ENCODE measurements at regions not wholly inside any gene's neighbourhood (a gene's known extent, or its start where the extent isn't known, plus 50 kb on each side); places are given as distances from the start of the nearest gene placed in this dataset.

DNA sequence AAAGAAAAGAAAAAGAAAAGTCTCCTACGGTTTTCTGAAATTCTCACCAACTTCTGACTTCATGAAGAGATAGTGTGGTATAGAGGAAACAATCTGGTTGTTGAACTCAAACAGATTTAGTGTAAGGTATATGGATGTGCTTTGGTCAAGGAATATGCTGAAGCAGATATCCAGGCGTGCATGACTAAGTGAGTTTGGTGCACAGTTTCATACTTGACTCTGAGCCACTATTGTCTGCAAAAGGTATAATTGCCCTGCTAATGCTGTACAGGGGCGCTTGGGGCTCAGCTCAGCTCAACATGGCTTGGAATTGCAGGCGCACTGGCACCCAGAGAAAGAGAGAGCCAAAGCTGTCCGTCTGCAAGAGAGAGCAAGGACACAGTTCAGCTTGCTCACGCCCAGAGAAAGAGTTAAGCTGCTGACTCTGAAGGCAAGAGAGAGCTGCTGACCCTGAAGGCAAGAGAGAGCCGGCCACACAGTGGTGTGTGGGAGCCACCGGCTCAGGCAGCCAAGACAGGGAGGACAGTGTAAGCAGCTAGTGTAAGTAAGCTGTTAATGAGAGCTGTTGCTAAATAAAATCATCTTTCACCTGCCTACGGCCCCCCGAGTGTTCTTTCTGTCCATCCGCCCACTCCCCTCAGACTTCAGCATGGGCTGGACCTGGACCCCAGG is 66.4 kb upstream of the SLC38A4 start:
- no peak overlapping the region for H3K4me3 ChIP-seq (ENCODE audit: low read depth, low read length)
- no peak for DNase-seq (ENCODE audit: low read depth)
- TF ChIP-seq POLR2A (IDR thresholded peaks at IDR 0.05; ENCODE audit: extremely low read depth, insufficient read length) = no peak
- TF ChIP-seq, protein P1, sequence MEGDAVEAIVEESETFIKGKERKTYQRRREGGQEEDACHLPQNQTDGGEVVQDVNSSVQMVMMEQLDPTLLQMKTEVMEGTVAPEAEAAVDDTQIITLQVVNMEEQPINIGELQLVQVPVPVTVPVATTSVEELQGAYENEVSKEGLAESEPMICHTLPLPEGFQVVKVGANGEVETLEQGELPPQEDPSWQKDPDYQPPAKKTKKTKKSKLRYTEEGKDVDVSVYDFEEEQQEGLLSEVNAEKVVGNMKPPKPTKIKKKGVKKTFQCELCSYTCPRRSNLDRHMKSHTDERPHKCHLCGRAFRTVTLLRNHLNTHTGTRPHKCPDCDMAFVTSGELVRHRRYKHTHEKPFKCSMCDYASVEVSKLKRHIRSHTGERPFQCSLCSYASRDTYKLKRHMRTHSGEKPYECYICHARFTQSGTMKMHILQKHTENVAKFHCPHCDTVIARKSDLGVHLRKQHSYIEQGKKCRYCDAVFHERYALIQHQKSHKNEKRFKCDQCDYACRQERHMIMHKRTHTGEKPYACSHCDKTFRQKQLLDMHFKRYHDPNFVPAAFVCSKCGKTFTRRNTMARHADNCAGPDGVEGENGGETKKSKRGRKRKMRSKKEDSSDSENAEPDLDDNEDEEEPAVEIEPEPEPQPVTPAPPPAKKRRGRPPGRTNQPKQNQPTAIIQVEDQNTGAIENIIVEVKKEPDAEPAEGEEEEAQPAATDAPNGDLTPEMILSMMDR (IDR thresholded peaks at IDR 0.05; ENCODE audit: low read depth, low read length) = no peak
- TF ChIP-seq, protein P2, sequence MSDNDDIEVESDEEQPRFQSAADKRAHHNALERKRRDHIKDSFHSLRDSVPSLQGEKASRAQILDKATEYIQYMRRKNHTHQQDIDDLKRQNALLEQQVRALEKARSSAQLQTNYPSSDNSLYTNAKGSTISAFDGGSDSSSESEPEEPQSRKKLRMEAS (IDR thresholded peaks at IDR 0.05; ENCODE audit: low read depth, low read length) = no peak

DNA sequence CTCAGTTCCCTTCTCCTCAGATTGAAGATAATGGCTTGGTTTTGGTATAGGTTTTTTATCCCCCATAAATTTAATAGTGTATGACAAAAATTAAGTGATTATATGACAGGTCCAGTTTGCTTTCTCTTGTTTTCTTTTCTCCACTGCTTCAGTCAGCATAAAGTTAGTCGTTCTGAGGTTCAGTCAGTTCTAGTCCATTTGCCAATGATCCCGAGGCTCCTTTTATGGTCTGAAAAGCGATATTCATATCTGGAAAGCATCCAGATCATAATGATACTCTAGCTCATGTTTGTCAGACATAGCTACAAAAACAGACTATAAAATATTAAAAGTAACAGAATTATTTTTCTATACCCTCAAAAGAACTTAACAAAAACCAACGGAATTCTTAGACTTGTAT is 67.1 kb upstream of the SLC38A4 start:
- TF ChIP-seq, protein P2 (IDR thresholded peaks at IDR 0.05; ENCODE audit: low read depth, low read length) = no peak
- TF ChIP-seq, protein P1 (IDR thresholded peaks at IDR 0.05; ENCODE audit: low read depth, low read length) = no peak
- TF ChIP-seq MYC (IDR thresholded peaks at IDR 0.05; ENCODE audit: low read depth, low read length) (no peak), POLR2A (IDR thresholded peaks at IDR 0.05; ENCODE audit: extremely low read depth, insufficient read length) (no peak)
- no peak for DNase-seq (ENCODE audit: low read depth)
- H3K4me3 ChIP-seq (ENCODE audit: low read depth, low read length) = no peak overlapping the region

DNA sequence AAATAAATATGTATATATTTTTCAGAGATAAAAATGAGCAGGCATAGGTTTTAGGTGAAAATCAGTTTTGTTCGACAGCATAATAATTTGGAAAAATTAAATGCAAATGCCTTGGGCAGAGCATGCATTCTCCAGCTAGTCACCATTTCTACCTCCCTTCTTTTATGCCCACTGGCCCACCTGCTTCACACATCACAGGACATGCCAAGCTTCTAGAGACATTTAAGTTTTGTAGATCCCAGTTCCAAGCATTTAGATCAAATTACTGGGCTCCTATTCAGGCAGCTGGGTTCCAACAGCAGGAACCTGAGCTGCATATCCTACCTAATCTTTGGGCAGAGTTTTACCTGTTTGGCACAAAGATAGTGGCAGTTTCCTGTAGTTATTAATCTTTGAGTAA is 67.6 kb upstream of the SLC38A4 start:
- H3K4me3 ChIP-seq (ENCODE audit: low read depth, low read length) = no peak overlapping the region
- TF ChIP-seq, protein P2 (IDR thresholded peaks at IDR 0.05; ENCODE audit: low read depth, low read length) = no peak
- TF ChIP-seq MYC (IDR thresholded peaks at IDR 0.05; ENCODE audit: low read depth, low read length) = no peak
- TF ChIP-seq POLR2A (IDR thresholded peaks at IDR 0.05; ENCODE audit: extremely low read depth, insufficient read length) = no peak
- TF ChIP-seq, protein P1 (IDR thresholded peaks at IDR 0.05; ENCODE audit: low read depth, low read length) = no peak
- DNase-seq (ENCODE audit: low read depth) = no peak

DNA sequence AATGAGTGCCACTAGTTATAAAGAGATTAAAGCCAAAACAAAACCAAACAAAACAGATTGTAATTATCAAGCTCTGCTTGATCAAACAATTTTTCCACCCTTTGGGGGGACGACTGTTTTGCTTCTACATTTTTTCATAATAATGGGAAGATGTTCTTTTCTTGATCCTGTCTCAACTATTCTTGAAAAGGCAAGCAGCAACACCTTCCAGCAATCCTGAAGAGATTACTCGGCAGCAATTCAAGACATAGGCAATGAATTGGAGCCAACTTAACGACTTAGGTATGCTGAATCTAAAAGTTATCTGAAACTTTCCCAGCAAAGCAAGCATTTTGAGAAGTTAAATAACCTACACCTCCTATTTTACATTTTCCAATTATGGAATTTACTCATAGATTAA is 69.9 kb upstream of the SLC38A4 start:
- no peak for DNase-seq (ENCODE audit: low read depth)
- no peak overlapping the region for H3K4me3 ChIP-seq (ENCODE audit: low read depth, low read length)
- TF ChIP-seq, protein P1 (IDR thresholded peaks at IDR 0.05; ENCODE audit: low read depth, low read length) = no peak
- TF ChIP-seq POLR2A (IDR thresholded peaks at IDR 0.05; ENCODE audit: extremely low read depth, insufficient read length) = no peak
- TF ChIP-seq MYC (IDR thresholded peaks at IDR 0.05; ENCODE audit: low read depth, low read length) = no peak
- TF ChIP-seq, protein P2 (IDR thresholded peaks at IDR 0.05; ENCODE audit: low read depth, low read length) = no peak

DNA sequence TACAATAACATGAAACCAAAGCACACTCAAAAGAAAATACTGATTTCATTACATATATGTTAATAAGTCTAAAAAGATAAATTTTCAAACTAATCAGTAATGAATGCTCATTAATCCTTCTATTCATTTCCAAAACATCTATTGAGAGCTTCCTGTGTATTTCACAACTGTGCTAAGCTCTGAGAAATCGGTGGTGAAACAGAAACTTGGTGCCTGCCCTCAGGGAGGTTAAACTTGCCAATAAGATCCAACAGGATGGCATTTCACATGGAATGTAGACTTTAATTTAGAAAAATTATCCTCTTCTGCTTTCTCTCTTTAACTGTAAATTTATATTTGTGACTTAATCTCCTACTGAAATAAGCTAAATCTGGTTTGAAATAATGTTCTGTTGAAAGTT is 70.9 kb upstream of the SLC38A4 start:
- DNase-seq (ENCODE audit: low read depth) = no peak
- H3K4me3 ChIP-seq (ENCODE audit: low read depth, low read length) = no peak overlapping the region
- TF ChIP-seq, protein P1 (IDR thresholded peaks at IDR 0.05; ENCODE audit: low read depth, low read length) = no peak
- TF ChIP-seq POLR2A (IDR thresholded peaks at IDR 0.05; ENCODE audit: extremely low read depth, insufficient read length) (no peak), MYC (IDR thresholded peaks at IDR 0.05; ENCODE audit: low read depth, low read length) (no peak)
- TF ChIP-seq, protein P2 (IDR thresholded peaks at IDR 0.05; ENCODE audit: low read depth, low read length) = no peak

Data from NB4 (cell line).